ENCODE measurements at regions not wholly inside any gene's neighbourhood (a gene's known extent, or its start where the extent isn't known, plus 50 kb on each side); places are given as distances from the start of the nearest gene placed in this dataset.

GRCh38 chr16:48829336-48830310, 219.6 kb upstream of the N4BP1 start:
- DNase-seq (ENCODE audit: low spot score), result no peak

- no peak for DNase-seq (ENCODE audit: low spot score)
Measured at GRCh38 chr16:48824271-48824670, 214.3 kb upstream of the N4BP1 start.

- no peak for DNase-seq (ENCODE audit: low spot score)
Measured at GRCh38 chr16:48822431-48822830, 212.5 kb upstream of the N4BP1 start.

- peak; percentile 13 for DNase-seq (ENCODE audit: low spot score)
Measured at GRCh38 chr16:48820379-48820778, 210.4 kb upstream of the N4BP1 start.

GRCh38 chr16:48818257-48818656, 208.3 kb upstream of the N4BP1 start:
- no peak for DNase-seq (ENCODE audit: low spot score)

- DNase-seq (ENCODE audit: low spot score), result no peak
Measured at GRCh38 chr16:48817032-48817431, 207.1 kb upstream of the N4BP1 start.

GRCh38 chr16:48816393-48816792, 206.4 kb upstream of the N4BP1 start:
- DNase-seq (ENCODE audit: low spot score), result no peak

- DNase-seq (ENCODE audit: low spot score), result no peak
Measured at GRCh38 chr16:48814994-48815393, 205.0 kb upstream of the N4BP1 start.

GRCh38 chr16:48813485-48813884, 203.5 kb upstream of the N4BP1 start:
- no peak for DNase-seq (ENCODE audit: low spot score)

- no peak for DNase-seq (ENCODE audit: low spot score)
Measured at GRCh38 chr16:48812856-48813255, 202.9 kb upstream of the N4BP1 start.

- DNase-seq (ENCODE audit: low spot score), result no peak
Measured at GRCh38 chr16:48811478-48811877, 201.5 kb upstream of the N4BP1 start.

GRCh38 chr16:48810803-48811453, 200.9 kb upstream of the N4BP1 start:
- DNase-seq (ENCODE audit: low spot score), result no peak

GRCh38 chr16:48810436-48810802, 200.4 kb upstream of the N4BP1 start:
- DNase-seq (ENCODE audit: low spot score), result no peak

- no peak for DNase-seq (ENCODE audit: low spot score)
Measured at GRCh38 chr16:48790151-48790550, 180.2 kb upstream of the N4BP1 start.

GRCh38 chr16:48788475-48788874, 178.5 kb upstream of the N4BP1 start:
- DNase-seq (ENCODE audit: low spot score), result no peak

GRCh38 chr16:48745541-48745940, 135.6 kb upstream of the N4BP1 start:
- DNase-seq (ENCODE audit: low spot score), result no peak

GRCh38 chr16:48740964-48741363, 131.0 kb upstream of the N4BP1 start:
- no peak for DNase-seq (ENCODE audit: low spot score)

GRCh38 chr16:48734220-48734619, 124.2 kb upstream of the N4BP1 start:
- DNase-seq (ENCODE audit: low spot score), result no peak

- no peak for DNase-seq (ENCODE audit: low spot score)
Measured at GRCh38 chr16:48704710-48705109, 94.7 kb upstream of the N4BP1 start.

GRCh38 chr16:48687421-48688038, 77.5 kb upstream of the N4BP1 start:
- DNase-seq (ENCODE audit: low spot score), result peak; percentile 70

GRCh38 chr16:48684148-48684547, 74.2 kb upstream of the N4BP1 start:
- no peak for DNase-seq (ENCODE audit: low spot score)

- no peak for DNase-seq (ENCODE audit: low spot score)
Measured at GRCh38 chr16:48682971-48683370, 73.0 kb upstream of the N4BP1 start.

- DNase-seq (ENCODE audit: low spot score), result no peak
Measured at GRCh38 chr16:48681520-48681919, 71.5 kb upstream of the N4BP1 start.
